ENCODE measurements at regions not wholly inside any gene's neighbourhood (a gene's known extent, or its start where the extent isn't known, plus 50 kb on each side); places are given as distances from the start of the nearest gene placed in this dataset.

DNA sequence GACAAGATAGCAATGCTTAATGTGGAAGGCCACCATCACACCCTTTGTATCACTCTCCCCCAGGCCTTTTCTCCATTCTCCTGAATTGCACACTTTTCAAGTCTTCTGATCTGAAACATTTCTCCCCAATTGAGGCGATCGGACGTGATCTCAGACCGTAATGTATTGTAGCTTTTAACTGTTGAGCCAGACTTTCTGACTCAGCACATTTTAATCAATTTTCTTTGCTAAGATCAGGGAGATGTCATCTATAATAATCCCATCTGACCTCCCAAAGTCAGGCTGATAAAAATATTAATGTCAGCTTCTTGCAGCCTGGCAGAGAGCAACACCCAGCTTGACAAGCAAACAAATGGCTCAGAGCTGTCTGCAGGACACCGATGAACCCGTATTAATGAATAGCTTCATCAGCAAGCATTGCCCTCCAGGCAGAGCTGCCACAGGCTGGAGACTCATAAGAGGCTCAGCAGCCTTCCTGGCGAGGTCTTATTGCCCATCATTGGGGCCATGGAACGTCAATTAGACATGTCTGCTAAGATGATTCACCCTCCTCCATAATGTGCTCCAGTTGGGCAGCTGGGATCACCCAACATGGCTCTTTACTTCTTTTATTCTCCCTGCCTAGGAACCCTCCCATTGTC lies 60.2 kb upstream of the UQCRFS1 start:
- Mint-ChIP-seq H3K9me3 (no peaks in the 10 kb centered on the region), H3K27me3 (ENCODE audit: low read depth) (peaks cover 45% of the 10 kb centered on the region), H3K4me3 (no peak overlapping the region), H3K27ac (no peak overlapping the region), H3K4me1 (no peaks in the 10 kb centered on the region), H3K36me3 (no peaks in the 10 kb centered on the region)
- no peak for DNase-seq (ENCODE audit: low spot score in 2 of 2, unreplicated experiment in 2 of 2)
- TF ChIP-seq, protein P1, sequence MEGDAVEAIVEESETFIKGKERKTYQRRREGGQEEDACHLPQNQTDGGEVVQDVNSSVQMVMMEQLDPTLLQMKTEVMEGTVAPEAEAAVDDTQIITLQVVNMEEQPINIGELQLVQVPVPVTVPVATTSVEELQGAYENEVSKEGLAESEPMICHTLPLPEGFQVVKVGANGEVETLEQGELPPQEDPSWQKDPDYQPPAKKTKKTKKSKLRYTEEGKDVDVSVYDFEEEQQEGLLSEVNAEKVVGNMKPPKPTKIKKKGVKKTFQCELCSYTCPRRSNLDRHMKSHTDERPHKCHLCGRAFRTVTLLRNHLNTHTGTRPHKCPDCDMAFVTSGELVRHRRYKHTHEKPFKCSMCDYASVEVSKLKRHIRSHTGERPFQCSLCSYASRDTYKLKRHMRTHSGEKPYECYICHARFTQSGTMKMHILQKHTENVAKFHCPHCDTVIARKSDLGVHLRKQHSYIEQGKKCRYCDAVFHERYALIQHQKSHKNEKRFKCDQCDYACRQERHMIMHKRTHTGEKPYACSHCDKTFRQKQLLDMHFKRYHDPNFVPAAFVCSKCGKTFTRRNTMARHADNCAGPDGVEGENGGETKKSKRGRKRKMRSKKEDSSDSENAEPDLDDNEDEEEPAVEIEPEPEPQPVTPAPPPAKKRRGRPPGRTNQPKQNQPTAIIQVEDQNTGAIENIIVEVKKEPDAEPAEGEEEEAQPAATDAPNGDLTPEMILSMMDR (IDR thresholded peaks at IDR 0.05; ENCODE audit: unreplicated experiment): no peak

DNA sequence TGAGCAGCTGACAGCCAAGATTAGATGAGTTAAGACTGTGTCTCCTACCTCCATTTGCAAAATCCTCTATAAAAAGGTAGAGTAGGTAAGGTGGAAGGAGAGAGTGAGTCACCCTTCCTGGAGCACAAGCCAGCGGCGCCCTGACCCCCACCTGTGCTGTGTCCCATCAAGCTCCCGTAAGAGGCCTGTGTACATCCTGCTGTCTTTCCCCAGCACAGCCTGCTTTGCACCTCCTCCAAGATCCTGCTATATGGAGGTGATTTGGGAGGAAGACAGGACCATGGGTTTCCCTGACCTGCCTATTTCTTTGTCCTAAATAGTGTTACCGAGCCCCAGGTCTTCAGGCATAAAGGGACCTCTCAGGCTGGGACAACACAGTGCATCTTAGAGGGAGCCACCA lies 62.3 kb upstream of the UQCRFS1 start:
- no peaks in the 10 kb centered on the region for H3K36me3 Mint-ChIP-seq
- no peaks in the 10 kb centered on the region for H3K4me1 Mint-ChIP-seq
- H3K27me3 Mint-ChIP-seq (ENCODE audit: low read depth): peaks cover 39% of the 10 kb centered on the region
- H3K27ac Mint-ChIP-seq: no peak overlapping the region
- DNase-seq (ENCODE audit: low spot score in 2 of 2, unreplicated experiment in 2 of 2): no peak
- peaks cover under 1% of the 10 kb centered on the region for H3K9me3 Mint-ChIP-seq
- TF ChIP-seq, protein P1 (IDR thresholded peaks at IDR 0.05; ENCODE audit: unreplicated experiment): no peak
- no peak overlapping the region for H3K4me3 Mint-ChIP-seq

DNA sequence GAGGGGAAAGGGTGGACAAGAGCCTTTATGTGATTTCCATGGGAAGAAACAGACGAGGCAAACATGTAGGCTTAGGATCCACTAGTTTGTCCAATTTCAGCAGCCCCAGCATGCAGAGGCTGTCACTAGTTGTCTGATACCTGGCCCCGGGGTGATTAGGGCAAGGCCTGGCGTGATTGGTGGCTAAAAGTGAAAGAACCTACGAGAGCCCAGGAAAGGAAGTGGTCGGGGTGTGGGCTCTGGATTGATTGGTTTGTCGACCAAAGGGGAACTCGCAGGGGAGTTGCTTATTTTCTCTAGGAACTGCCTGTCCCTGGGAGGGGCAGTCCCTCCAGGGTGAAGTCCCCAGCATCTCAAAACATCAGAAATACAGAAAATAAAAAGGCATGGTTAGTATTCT lies 64.2 kb upstream of the UQCRFS1 start:
- no peak for DNase-seq (ENCODE audit: low spot score in 2 of 2, unreplicated experiment in 2 of 2)
- Mint-ChIP-seq H3K36me3 (no peaks in the 10 kb centered on the region), H3K4me3 (no peak overlapping the region)

DNA sequence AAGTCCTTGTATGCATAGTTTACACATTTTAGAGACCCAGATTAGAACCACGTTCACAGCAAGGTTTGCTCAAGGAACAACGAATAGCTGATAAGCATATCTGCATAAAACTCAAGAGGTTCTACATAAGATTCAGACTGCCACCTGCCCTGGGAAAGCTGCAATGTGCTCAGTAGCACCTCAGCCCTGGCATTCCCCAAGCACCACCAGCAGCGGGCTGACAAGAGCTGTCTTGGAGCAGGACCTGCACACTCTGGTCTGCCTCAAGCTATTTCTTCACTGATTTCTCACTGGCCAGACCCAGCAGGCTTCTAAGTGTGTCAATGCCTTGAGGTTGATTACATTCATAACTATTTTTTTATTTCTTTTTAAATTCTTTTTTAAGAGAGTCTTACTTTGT lies 65.8 kb upstream of the UQCRFS1 start:
- Mint-ChIP-seq H3K4me3 (no peak overlapping the region), H3K27ac (no peak overlapping the region), H3K4me1 (no peaks in the 10 kb centered on the region), H3K9me3 (peaks cover 6% of the 10 kb centered on the region), H3K36me3 (no peaks in the 10 kb centered on the region), H3K27me3 (ENCODE audit: low read depth) (peaks cover 52% of the 10 kb centered on the region)
- TF ChIP-seq, protein P1 (IDR thresholded peaks at IDR 0.05; ENCODE audit: unreplicated experiment): no peak
- DNase-seq (ENCODE audit: low spot score in 2 of 2, unreplicated experiment in 2 of 2): no peak

More for the DNA sequence above, 64.2 kb upstream of the UQCRFS1 start:
- no peak overlapping the region for H3K27ac Mint-ChIP-seq
- H3K9me3 Mint-ChIP-seq: peaks cover 6% of the 10 kb centered on the region
- H3K27me3 Mint-ChIP-seq (ENCODE audit: low read depth): peaks cover 44% of the 10 kb centered on the region
- H3K4me1 Mint-ChIP-seq: no peaks in the 10 kb centered on the region
- TF ChIP-seq, protein P1 (IDR thresholded peaks at IDR 0.05; ENCODE audit: unreplicated experiment): no peak

DNA sequence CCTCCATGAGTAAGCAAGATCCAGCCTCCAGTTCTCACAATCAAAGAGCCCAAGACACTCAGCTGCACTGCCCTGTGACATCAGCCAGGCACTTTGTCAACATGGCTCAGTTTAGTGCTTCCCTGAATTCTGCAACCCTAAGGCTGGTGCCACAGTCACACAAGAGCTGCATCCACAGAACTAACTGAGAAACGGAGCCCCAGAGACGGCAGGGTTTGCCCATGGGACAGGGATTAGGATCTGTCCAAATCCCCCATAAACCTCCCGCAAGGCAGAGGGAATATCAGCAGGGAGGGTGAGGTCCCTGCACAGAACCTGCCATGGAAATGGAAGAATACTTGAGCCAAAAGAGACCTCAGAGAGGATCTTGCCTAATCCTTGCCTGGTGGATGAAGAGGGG lies 70.4 kb upstream of the UQCRFS1 start:
- no peak for DNase-seq (ENCODE audit: low spot score in 2 of 2, unreplicated experiment in 2 of 2)
- H3K27ac Mint-ChIP-seq: no peak overlapping the region
- no peaks in the 10 kb centered on the region for H3K4me1 Mint-ChIP-seq
- peaks cover 6% of the 10 kb centered on the region for H3K9me3 Mint-ChIP-seq
- H3K36me3 Mint-ChIP-seq: no peaks in the 10 kb centered on the region
- peaks cover 62% of the 10 kb centered on the region for H3K27me3 Mint-ChIP-seq (ENCODE audit: low read depth)
- H3K4me3 Mint-ChIP-seq: no peak overlapping the region
- TF ChIP-seq, protein P1 (IDR thresholded peaks at IDR 0.05; ENCODE audit: unreplicated experiment): no peak
